UCSD-AML1 (cell line): ENCODE measurements at regions not wholly inside any gene's neighbourhood (a gene's known extent, or its start where the extent isn't known, plus 50 kb on each side); places are given as distances from the start of the nearest gene placed in this dataset.

Source experiments
- DNase-seq: peaks from one replicate; lab custom pipeline; 2025; ENCODE audit not compliant: unreplicated experiment; lab: John Stamatoyannopoulos, UW

GRCh38 chr7:25789701-25790640, 362.0 kb upstream of the NFE2L3 start:
- DNase-seq: no peak

GRCh38 chr7:25790963-25791362, 361.0 kb upstream of the NFE2L3 start:
- no peak for DNase-seq

GRCh38 chr7:25792586-25792985, 359.4 kb upstream of the NFE2L3 start:
- no peak for DNase-seq

GRCh38 chr7:25795824-25796235, 356.2 kb upstream of the NFE2L3 start:
- DNase-seq: no peak

GRCh38 chr7:25798344-25798743, 353.7 kb upstream of the NFE2L3 start:
- no peak for DNase-seq

GRCh38 chr7:25801214-25801613, 350.8 kb upstream of the NFE2L3 start:
- no peak for DNase-seq

GRCh38 chr7:25802057-25802456, 349.9 kb upstream of the NFE2L3 start:
- no peak for DNase-seq

GRCh38 chr7:25802473-25802872, 349.5 kb upstream of the NFE2L3 start:
- no peak for DNase-seq

- no peak for DNase-seq
Measured at GRCh38 chr7:25803117-25803887, 348.7 kb upstream of the NFE2L3 start.

GRCh38 chr7:25804154-25804553, 347.8 kb upstream of the NFE2L3 start:
- no peak for DNase-seq

GRCh38 chr7:25805027-25805687, 346.8 kb upstream of the NFE2L3 start:
- DNase-seq: no peak

GRCh38 chr7:25807086-25807611, 344.8 kb upstream of the NFE2L3 start:
- no peak for DNase-seq

- no peak for DNase-seq
Measured at GRCh38 chr7:25809441-25809840, 342.6 kb upstream of the NFE2L3 start.

GRCh38 chr7:25812086-25812850, 339.7 kb upstream of the NFE2L3 start:
- no peak for DNase-seq

GRCh38 chr7:25813381-25813780, 338.6 kb upstream of the NFE2L3 start:
- DNase-seq: no peak

- DNase-seq: no peak
Measured at GRCh38 chr7:25815711-25816110, 336.3 kb upstream of the NFE2L3 start.

- DNase-seq: no peak
Measured at GRCh38 chr7:25820432-25821040, 331.5 kb upstream of the NFE2L3 start.

- DNase-seq: no peak
Measured at GRCh38 chr7:25821225-25821624, 330.8 kb upstream of the NFE2L3 start.

GRCh38 chr7:25822823-25823222, 329.2 kb upstream of the NFE2L3 start:
- no peak for DNase-seq

- DNase-seq: no peak
Measured at GRCh38 chr7:25823571-25823970, 328.4 kb upstream of the NFE2L3 start.
